Breast epithelium (tissue), 3 donors: ENCODE measurements at regions not wholly inside any gene's neighbourhood (a gene's known extent, or its start where the extent isn't known, plus 50 kb on each side); places are given as distances from the start of the nearest gene placed in this dataset.

Experiments used
- CTCF ChIP-seq, 3 donors: fragments of 450-650 bp; IDR thresholded peaks; one replicate each; pipeline ENCODE4 v1.5.1; 2016 to 2017; ENCODE audit warnings: antibody characterized with exemption in 3 of 3, mild to moderate bottlenecking in 3 of 3, moderate library complexity in 3 of 3
- POLR2A ChIP-seq: fragments of 450-650 bp; IDR thresholded peaks from one replicate; pipeline ENCODE4 v1.6.1; 2016; ENCODE audit warnings: antibody characterized with exemption, mild to moderate bottlenecking, moderate library complexity
- POLR2AphosphoS5 ChIP-seq, 3 donors: sonication (generic); formaldehyde crosslinking; IDR thresholded peaks; one replicate each; pipeline ENCODE4 v1.6.1; 2017; ENCODE audit warnings: antibody characterized with exemption in 3 of 3

- TF ChIP-seq POLR2A (no peak), POLR2AphosphoS5 (IDR thresholded peaks at IDR 0.05) (no peak), CTCF (IDR thresholded peaks at IDR 0.05) (no peak)
Observed at GRCh38 chr6:114418304-114418972, 75.6 kb upstream of the HS3ST5 start.
